ENCODE measurements at regions not wholly inside any gene's neighbourhood (a gene's known extent, or its start where the extent isn't known, plus 50 kb on each side); places are given as distances from the start of the nearest gene placed in this dataset.
"Not testable (repeated sequence)": the region's sequence is repeated elsewhere in the genome, so short reads cannot be mapped to it uniquely, and the experiment has no call there.

- no peak for DNase-seq
Measured at GRCh38 chr2:53096351-53096750, 671.3 kb upstream of the CHAC2 start.

GRCh38 chr2:53095664-53096063, 671.9 kb upstream of the CHAC2 start:
- no peak for DNase-seq

- DNase-seq, result no peak
Measured at GRCh38 chr2:53095227-53095626, 672.4 kb upstream of the CHAC2 start.

GRCh38 chr2:53093355-53093754, 674.2 kb upstream of the CHAC2 start:
- DNase-seq, result no peak

DNA sequence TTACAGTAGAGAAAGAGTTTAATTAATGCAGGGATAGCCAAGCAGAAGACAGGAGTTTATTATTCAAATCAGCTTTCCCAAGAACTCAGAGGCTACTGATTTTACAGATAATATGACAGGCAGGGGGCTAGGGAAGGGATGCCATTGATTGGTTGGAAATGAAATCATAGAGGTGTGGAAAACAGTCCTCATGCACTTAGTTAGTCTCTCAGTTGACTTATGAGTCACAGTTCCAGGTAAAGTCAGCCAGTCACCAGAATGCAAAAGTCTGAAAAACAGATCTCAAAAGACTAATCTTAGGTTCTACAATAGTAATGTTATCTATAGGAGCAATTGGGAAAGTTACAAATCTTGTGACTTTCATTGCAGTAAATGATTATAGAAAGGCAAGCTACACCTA, 676.4 kb upstream of the CHAC2 start:
- DNase-seq, result no peak

- no peak for DNase-seq
Measured at GRCh38 chr2:53087874-53088461, 679.6 kb upstream of the CHAC2 start.

GRCh38 chr2:53087262-53087873, 680.2 kb upstream of the CHAC2 start:
- DNase-seq, result no peak

- no peak for DNase-seq
Measured at GRCh38 chr2:53077413-53077812, 690.2 kb upstream of the CHAC2 start.

GRCh38 chr2:53075760-53076159, 691.8 kb upstream of the CHAC2 start:
- DNase-seq, result no peak

DNA sequence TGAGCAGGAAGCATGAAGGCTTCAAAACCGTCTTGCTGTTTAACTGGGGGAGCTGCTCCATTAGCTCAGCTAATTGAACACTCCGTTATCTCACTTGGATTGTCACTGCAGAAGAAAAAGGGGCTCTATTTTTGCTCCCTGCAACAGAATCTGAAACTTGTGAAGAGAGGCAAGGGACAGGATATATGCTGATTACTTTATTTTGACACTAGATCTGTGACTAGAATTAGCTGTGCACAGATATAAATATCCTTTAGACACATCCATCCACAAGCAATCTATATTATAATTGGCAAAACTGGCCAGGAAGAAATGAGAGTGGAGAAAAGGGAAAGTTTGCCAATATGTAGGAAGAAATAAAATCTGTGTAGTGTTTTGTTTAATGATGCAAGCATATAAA, 700.1 kb upstream of the CHAC2 start:
- no peak for DNase-seq

GRCh38 chr2:53067056-53067455, 700.5 kb upstream of the CHAC2 start:
- no peak for DNase-seq

DNA sequence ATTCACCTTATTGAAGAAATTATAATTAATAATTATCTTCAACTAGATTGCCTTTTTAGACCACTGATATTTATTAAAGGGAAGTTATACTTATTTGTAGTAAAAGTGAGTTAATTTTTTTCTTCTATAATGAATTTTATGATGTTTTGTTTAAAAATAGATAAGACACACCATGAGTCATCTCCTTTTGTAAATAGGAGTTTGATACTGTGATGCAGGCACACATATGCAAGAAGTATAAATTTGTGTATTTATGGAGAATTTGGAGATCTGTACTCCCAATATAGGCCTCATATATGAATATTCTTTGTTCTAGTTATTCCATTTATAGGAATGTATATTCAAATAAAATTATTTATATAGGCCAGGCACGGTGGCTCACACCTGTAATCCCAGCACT, 703.5 kb upstream of the CHAC2 start:
- DNase-seq, result no peak

GRCh38 chr2:53058526-53058925, 709.1 kb upstream of the CHAC2 start:
- no peak for DNase-seq

GRCh38 chr2:53053937-53054336, 713.7 kb upstream of the CHAC2 start:
- no peak for DNase-seq

DNA sequence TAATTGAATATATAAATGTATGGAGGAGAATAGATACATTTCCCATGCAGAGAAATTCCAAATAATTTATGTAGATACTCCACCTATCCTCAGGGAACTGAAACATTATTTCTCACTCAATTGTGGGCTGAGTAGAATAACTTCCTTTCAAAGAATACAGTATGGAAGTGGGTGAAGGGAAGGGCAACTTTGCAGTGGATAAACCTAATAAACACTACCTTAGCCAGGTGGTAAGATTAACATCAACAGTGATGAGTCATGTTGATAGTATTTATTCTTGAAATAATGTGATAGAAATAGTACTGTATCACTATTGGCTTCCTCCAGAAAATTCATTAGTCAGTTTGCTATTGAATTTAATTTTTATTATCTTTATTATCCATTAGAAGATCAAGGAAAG, 716.4 kb upstream of the CHAC2 start:
- no peak for DNase-seq

DNA sequence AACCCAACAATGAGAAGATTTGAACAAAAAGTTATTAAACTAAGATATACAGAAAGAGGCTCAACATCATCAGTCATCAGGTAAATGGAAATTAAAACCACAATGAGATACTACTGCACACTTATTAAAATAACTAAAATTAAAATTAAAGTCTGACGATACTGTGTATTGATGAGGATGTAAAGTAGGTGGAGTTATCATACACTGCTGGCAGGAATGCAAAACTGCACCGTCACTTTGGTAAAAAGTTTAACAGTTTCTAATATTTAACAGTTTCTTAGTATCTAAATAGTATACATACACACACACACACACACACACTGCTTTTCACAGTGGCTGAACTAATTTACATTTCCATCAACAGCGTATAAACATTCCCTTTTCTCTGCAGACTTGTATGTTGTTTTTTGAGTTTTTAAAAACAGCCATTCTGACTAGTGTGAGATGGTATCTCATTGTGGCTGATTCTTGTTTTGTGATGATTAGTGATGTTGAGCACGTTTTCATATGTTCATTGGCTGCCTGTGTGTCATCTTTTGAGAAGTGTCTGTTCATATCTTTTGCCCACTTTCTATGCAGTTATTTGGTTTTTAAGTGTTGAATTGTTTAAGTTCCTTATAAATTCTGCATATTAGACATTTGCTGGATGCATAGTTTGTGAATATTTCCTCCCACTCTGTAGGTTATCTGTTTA, 726.9 kb upstream of the CHAC2 start:
- no peak for DNase-seq

- DNase-seq, result no peak
Measured at GRCh38 chr2:53036196-53036595, 731.4 kb upstream of the CHAC2 start.

DNA sequence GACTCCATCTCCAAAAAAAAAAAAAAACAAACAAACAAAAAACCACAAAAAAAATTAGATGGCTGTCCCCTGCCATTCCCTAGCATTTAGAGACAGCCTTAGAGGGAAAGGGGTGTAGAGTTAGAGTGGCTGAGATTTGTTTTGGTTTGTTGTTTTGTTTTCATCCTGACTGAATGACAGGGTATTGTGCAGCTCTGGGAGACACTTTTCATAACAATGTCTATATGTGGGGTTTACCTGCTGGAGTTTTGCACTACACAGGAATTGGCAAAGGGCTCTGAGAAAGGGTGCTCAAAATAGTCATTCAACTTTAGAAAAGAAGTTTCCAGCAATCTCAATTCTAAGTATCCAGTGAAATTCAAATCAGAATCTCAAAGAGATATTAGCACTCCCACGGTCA, 732.5 kb upstream of the CHAC2 start:
- DNase-seq, result no peak

DNA sequence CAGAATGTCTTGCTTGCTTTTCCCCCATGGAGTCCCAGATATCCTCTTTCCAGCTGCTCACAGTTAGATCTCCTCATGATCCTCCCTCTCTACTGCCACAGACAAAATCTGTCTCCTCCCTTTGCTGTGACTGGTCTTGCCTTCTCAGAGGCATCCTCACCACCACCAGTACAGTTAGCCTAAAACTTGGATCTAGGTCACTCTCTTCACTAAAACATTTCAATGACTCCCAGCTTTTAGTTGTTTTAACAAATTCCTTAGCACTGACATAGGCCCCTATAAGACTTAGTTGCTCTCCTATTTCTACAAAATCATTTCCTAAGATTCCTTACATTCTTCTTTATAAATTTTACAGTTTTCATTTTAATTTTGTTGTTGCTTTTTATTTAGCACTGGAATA, 734.2 kb upstream of the CHAC2 start:
- DNase-seq, result no peak

GRCh38 chr2:53028746-53029423, 738.7 kb upstream of the CHAC2 start:
- DNase-seq, result no peak

DNA sequence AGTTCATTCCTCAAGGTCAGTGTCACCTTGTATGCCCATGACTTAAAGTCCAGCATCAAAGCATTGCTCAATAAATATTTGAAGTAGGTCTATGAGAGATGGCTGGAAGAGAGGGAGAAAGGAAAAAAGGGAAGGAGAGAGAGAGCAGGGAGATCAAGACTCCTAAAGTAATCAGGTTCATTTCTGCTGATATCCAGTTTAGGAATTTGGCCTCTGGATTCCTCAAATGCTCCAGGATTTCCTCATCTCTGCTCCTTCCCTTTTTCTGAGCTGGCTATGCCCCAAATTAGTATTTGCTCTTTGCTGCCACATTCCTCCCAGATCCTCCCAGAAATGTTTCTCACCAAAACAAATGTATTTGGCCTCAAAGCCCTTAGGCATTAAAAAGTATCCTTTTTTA, 739.4 kb upstream of the CHAC2 start:
- DNase-seq, result no peak

- DNase-seq, result not testable (repeated sequence)
Measured at GRCh38 chr2:53022248-53022647, 745.4 kb upstream of the CHAC2 start.

DNA sequence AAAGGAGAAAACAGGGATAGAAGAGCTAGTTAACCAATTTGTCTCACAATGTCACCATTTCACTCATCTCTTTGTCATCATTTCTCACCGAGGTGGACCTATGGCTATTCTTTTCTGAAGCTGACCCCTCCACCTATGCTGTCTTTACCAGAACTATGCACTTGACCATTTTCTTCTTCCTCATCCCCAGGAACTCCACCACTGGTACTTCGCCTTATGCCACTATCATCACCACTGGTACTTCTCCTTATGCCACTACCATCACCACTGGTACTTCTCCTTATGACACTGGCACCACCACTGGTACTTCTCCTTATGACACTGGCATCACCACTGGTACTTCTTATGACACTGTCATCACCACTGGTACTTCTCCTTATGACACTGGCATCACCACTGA, 745.8 kb upstream of the CHAC2 start:
- no peak for DNase-seq

GRCh38 chr2:53021292-53021691, 746.3 kb upstream of the CHAC2 start:
- DNase-seq, result peak in 1 of 2 donors; percentile 6
